ENCODE measurements at regions not wholly inside any gene's neighbourhood (a gene's known extent, or its start where the extent isn't known, plus 50 kb on each side); places are given as distances from the start of the nearest gene placed in this dataset.

GRCh38 chr7:136370137-136370536, 393.0 kb upstream of the MTPN start:
- DNase-seq (ENCODE audit: low spot score) (no peak), ATAC-seq (ENCODE audit: insufficient number of reproducible peaks, low FRiP score, low read depth) (no peak)
- Histone ChIP-seq H3K36me3 (no peaks in the 10 kb centered on the region), H3K27ac (no peak overlapping the region), H3K4me3 (no peak overlapping the region), H3K4me1 (ENCODE audit: control insufficient read depth in 1 of 2, low read depth in 2 of 2) (no peaks in the 10 kb centered on the region), H3K27me3 (replicated peaks; ENCODE audit: insufficient read depth) (no peaks in the 10 kb centered on the region), H3K9me3 (no peaks in the 10 kb centered on the region)
- TF ChIP-seq, protein P1, sequence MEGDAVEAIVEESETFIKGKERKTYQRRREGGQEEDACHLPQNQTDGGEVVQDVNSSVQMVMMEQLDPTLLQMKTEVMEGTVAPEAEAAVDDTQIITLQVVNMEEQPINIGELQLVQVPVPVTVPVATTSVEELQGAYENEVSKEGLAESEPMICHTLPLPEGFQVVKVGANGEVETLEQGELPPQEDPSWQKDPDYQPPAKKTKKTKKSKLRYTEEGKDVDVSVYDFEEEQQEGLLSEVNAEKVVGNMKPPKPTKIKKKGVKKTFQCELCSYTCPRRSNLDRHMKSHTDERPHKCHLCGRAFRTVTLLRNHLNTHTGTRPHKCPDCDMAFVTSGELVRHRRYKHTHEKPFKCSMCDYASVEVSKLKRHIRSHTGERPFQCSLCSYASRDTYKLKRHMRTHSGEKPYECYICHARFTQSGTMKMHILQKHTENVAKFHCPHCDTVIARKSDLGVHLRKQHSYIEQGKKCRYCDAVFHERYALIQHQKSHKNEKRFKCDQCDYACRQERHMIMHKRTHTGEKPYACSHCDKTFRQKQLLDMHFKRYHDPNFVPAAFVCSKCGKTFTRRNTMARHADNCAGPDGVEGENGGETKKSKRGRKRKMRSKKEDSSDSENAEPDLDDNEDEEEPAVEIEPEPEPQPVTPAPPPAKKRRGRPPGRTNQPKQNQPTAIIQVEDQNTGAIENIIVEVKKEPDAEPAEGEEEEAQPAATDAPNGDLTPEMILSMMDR (IDR thresholded peaks at IDR 0.05): no peak

DNA sequence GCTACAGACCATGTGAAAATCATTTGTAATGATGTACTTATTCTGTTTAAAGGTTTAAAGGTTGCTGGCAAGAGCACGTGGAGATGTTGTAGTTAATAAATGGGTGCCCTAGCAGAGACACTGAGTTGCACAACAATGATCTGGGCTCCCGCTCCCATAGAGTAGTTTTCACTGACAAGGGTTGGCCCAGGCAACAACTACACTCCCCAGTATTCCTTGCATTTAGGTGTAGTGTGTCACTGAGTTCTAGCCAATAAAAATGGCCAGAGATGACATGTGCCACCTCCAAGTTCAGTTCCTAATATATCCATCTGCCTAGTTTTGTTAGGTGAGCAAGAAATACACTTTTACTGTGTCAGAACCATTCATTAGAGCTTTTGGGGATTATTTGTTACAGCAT, 392.1 kb upstream of the MTPN start:
- DNase-seq (ENCODE audit: low spot score) (no peak), ATAC-seq (ENCODE audit: insufficient number of reproducible peaks, low FRiP score, low read depth) (no peak)
- Histone ChIP-seq H3K4me3 (no peak overlapping the region), H3K9me3 (no peaks in the 10 kb centered on the region), H3K27ac (no peak overlapping the region), H3K36me3 (no peaks in the 10 kb centered on the region), H3K4me1 (ENCODE audit: control insufficient read depth in 1 of 2, low read depth in 2 of 2) (no peaks in the 10 kb centered on the region), H3K27me3 (replicated peaks; ENCODE audit: insufficient read depth) (no peaks in the 10 kb centered on the region)
- TF ChIP-seq, protein P1 (IDR thresholded peaks at IDR 0.05): no peak

GRCh38 chr7:136359333-136359903, 382.3 kb upstream of the MTPN start:
- H3K27ac ChIP-seq: no peak overlapping the region
- H3K36me3 ChIP-seq: no peaks in the 10 kb centered on the region
- TF ChIP-seq, protein P1 (IDR thresholded peaks at IDR 0.05): no peak
- ATAC-seq (ENCODE audit: insufficient number of reproducible peaks, low FRiP score, low read depth): no peak
- no peak overlapping the region for H3K4me3 ChIP-seq
- H3K27me3 ChIP-seq (replicated peaks; ENCODE audit: insufficient read depth): no peaks in the 10 kb centered on the region
- H3K4me1 ChIP-seq (ENCODE audit: control insufficient read depth in 1 of 2, low read depth in 2 of 2): no peaks in the 10 kb centered on the region
- H3K9me3 ChIP-seq: no peaks in the 10 kb centered on the region
- no peak for DNase-seq (ENCODE audit: low spot score)

- Histone ChIP-seq H3K9me3 (no peaks in the 10 kb centered on the region), H3K27me3 (replicated peaks; ENCODE audit: insufficient read depth) (no peaks in the 10 kb centered on the region), H3K36me3 (no peaks in the 10 kb centered on the region), H3K4me1 (ENCODE audit: control insufficient read depth in 1 of 2, low read depth in 2 of 2) (no peaks in the 10 kb centered on the region), H3K27ac (no peak overlapping the region), H3K4me3 (no peak overlapping the region)
- DNase-seq (ENCODE audit: low spot score): no peak
- ATAC-seq (ENCODE audit: insufficient number of reproducible peaks, low FRiP score, low read depth): no peak
- TF ChIP-seq, protein P1 (IDR thresholded peaks at IDR 0.05): no peak
Measured at GRCh38 chr7:136353287-136353686, 376.1 kb upstream of the MTPN start.

DNA sequence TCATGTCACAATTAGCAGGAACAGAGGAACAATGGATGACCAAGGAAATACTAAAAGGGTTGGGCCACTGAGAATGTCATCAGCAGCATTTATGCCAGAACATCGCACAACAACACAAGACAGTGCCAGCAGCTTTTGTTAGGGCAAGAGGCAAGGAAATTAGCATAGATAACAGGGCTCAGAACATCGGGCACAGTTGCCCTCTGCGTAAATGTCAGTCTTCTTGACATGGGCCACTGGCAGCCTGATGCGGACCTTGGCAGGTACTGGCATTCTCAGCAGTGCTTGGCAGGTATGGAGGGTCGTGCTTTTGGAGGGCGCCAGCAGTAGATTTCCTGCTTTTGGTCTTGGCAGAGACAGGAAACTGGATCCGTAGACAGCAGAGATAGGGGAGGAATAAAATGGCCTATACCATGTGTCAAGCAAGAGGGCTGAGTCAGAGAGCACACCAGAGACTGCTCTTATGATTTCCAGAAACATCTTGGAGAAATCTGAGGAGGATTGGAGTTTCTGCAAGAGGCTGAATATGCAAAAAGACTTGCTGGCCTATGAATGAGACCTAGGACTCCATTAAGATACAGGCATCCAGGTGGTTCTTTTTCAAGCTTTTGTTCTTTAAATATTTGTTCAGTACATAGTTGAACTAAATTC, 371.5 kb upstream of the MTPN start:
- H3K4me1 ChIP-seq (ENCODE audit: control insufficient read depth in 1 of 2, low read depth in 2 of 2): no peaks in the 10 kb centered on the region
- no peak for DNase-seq (ENCODE audit: low spot score)
- H3K4me3 ChIP-seq: no peak overlapping the region
- H3K9me3 ChIP-seq: no peaks in the 10 kb centered on the region
- TF ChIP-seq, protein P1 (IDR thresholded peaks at IDR 0.05): no peak
- H3K36me3 ChIP-seq: no peaks in the 10 kb centered on the region
- ATAC-seq (ENCODE audit: insufficient number of reproducible peaks, low FRiP score, low read depth): no peak
- H3K27ac ChIP-seq: no peak overlapping the region
- no peaks in the 10 kb centered on the region for H3K27me3 ChIP-seq (replicated peaks; ENCODE audit: insufficient read depth)
